Neutrophil (primary cell): ENCODE measurements at regions not wholly inside any gene's neighbourhood (a gene's known extent, or its start where the extent isn't known, plus 50 kb on each side); places are given as distances from the start of the nearest gene placed in this dataset.
"Not testable (repeated sequence)": the region's sequence is repeated elsewhere in the genome, so short reads cannot be mapped to it uniquely, and the experiment has no call there.

Experiments used
- H3K27ac ChIP-seq: fragments of 200-600 bp; sonication (generic); 2 replicates; pipeline ENCODE4 v1.5.1; 2016; ENCODE audit warnings: mild to moderate bottlenecking, moderate library complexity
- H3K27me3 ChIP-seq: fragments of 200-600 bp; sonication (generic); 2 replicates; pipeline ENCODE4 v1.6.0; 2016; ENCODE audit warnings: mild to moderate bottlenecking
- H3K36me3 ChIP-seq: fragments of 200-600 bp; sonication (generic); 2 replicates; pipeline ENCODE4 v1.5.1; 2017
- H3K4me1 ChIP-seq, 2 experiments: fragments of 200-600 bp in 1 of 2; sonication (generic) in 1 of 2; 1 replicate in 1 of 2; 2 replicates in 1 of 2; pipeline versions ENCODE4 v1.5.1 to v1.6.1; 2013 to 2016; ENCODE audit warnings: low read depth in 1 of 2, low read length in 1 of 2, mild to moderate bottlenecking in 1 of 2, moderate library complexity in 1 of 2; ENCODE audit not compliant: control insufficient read depth in 1 of 2, insufficient read depth in 1 of 2
- H3K4me3 ChIP-seq, 2 experiments: fragments of 200-600 bp in 1 of 2; sonication (generic) in 1 of 2; 1 replicate in 1 of 2; 2 replicates in 1 of 2; pipeline ENCODE4 v1.5.1; 2013 to 2016; ENCODE audit warnings: low read depth in 1 of 2, low read length in 1 of 2, mild to moderate bottlenecking in 1 of 2, moderate library complexity in 1 of 2
- H3K9me3 ChIP-seq: fragments of 200-600 bp; sonication (generic); 2 replicates; pipeline ENCODE4 v1.5.1; 2016
- CTCF ChIP-seq: fragments of 200-600 bp; sonication (generic); IDR thresholded peaks from 2 replicates; pipeline ENCODE4 v1.5.1; 2016; ENCODE audit warnings: antibody characterized with exemption

GRCh38 chr21:35164380-35164779 is 115.3 kb upstream of the RUNX1 start:
- no peak overlapping the region for H3K27ac ChIP-seq
- TF ChIP-seq CTCF = no peak
- H3K4me1 ChIP-seq = no peaks in the 10 kb centered on the region
- H3K9me3 ChIP-seq = no peaks in the 10 kb centered on the region
- H3K4me3 ChIP-seq = no peak overlapping the region
- H3K36me3 ChIP-seq = no peaks in the 10 kb centered on the region
- no peaks in the 10 kb centered on the region for H3K27me3 ChIP-seq

- Histone ChIP-seq H3K27me3 (no peaks in the 10 kb centered on the region), H3K4me3 (no peak overlapping the region), H3K9me3 (no peaks in the 10 kb centered on the region), H3K27ac (no peak overlapping the region), H3K36me3 (no peaks in the 10 kb centered on the region), H3K4me1 (no peaks in the 10 kb centered on the region)
- no peak for TF ChIP-seq CTCF
Observed at GRCh38 chr21:35163411-35163810, 114.3 kb upstream of the RUNX1 start.

- H3K27me3 ChIP-seq = no peaks in the 10 kb centered on the region
- H3K4me1 ChIP-seq = no peaks in the 10 kb centered on the region
- TF ChIP-seq CTCF = no peak
- H3K36me3 ChIP-seq = no peaks in the 10 kb centered on the region
- H3K9me3 ChIP-seq = no peaks in the 10 kb centered on the region
- no peak overlapping the region for H3K27ac ChIP-seq
- no peak overlapping the region for H3K4me3 ChIP-seq
Observed at GRCh38 chr21:35162831-35163230, 113.7 kb upstream of the RUNX1 start.

- Histone ChIP-seq H3K27me3 (no peaks in the 10 kb centered on the region), H3K27ac (no peak overlapping the region)
- no peak for TF ChIP-seq CTCF
Observed at GRCh38 chr21:35159881-35160280, 110.8 kb upstream of the RUNX1 start.

GRCh38 chr21:35157374-35157773 is 108.3 kb upstream of the RUNX1 start:
- H3K36me3 ChIP-seq, H3K9me3 ChIP-seq, H3K4me1 ChIP-seq, H3K27me3 ChIP-seq, H3K27ac ChIP-seq, H3K4me3 ChIP-seq: not testable (repeated sequence)

More at GRCh38 chr21:35159881-35160280, 110.8 kb upstream of the RUNX1 start:
- Histone ChIP-seq H3K9me3 (no peaks in the 10 kb centered on the region), H3K4me3 (no peak overlapping the region), H3K36me3 (no peaks in the 10 kb centered on the region), H3K4me1 (no peaks in the 10 kb centered on the region)

GRCh38 chr21:35156293-35157278 is 107.5 kb upstream of the RUNX1 start:
- H3K4me1 ChIP-seq = no peaks in the 10 kb centered on the region
- TF ChIP-seq CTCF = no peak
- no peaks in the 10 kb centered on the region for H3K27me3 ChIP-seq
- H3K36me3 ChIP-seq = no peaks in the 10 kb centered on the region
- no peak overlapping the region for H3K4me3 ChIP-seq
- no peaks in the 10 kb centered on the region for H3K9me3 ChIP-seq
- H3K27ac ChIP-seq = no peak overlapping the region
